ENCODE measurements at regions not wholly inside any gene's neighbourhood (a gene's known extent, or its start where the extent isn't known, plus 50 kb on each side); places are given as distances from the start of the nearest gene placed in this dataset.

- no peak for DNase-seq (ENCODE audit: low spot score)
- CTCF ChIA-PET = no interaction called here
- no peak overlapping the region for H3K27ac ChIP-seq
- POLR2A ChIA-PET (ENCODE audit: low non-redundant PET) = no interaction called here
- no peak for TF ChIP-seq CTCF (conservative IDR thresholded peaks at IDR 0.05; ENCODE audit: low read depth)
Measured at GRCh38 chr10:10513067-10513466, 504.6 kb upstream of the CELF2 start.

GRCh38 chr10:10513898-10514297 is 503.8 kb upstream of the CELF2 start:
- ChIA-PET CTCF (no interaction called here), POLR2A (ENCODE audit: low non-redundant PET) (no interaction called here)
- H3K27ac ChIP-seq = no peak overlapping the region
- TF ChIP-seq CTCF (conservative IDR thresholded peaks at IDR 0.05; ENCODE audit: low read depth) = no peak
- DNase-seq (ENCODE audit: low spot score) = no peak

GRCh38 chr10:10514797-10515196 is 502.9 kb upstream of the CELF2 start:
- ChIA-PET CTCF (interaction anchor here (0.5 kb wide), 1 partner anchor 233 kb away, joined by 3 read pairs; no protein-coding TSS in a partner anchor), POLR2A (ENCODE audit: low non-redundant PET) (no interaction called here)
- no peak for TF ChIP-seq CTCF (conservative IDR thresholded peaks at IDR 0.05; ENCODE audit: low read depth)
- no peak for DNase-seq (ENCODE audit: low spot score)
- H3K27ac ChIP-seq = no peak overlapping the region

GRCh38 chr10:10515479-10516204 is 502.0 kb upstream of the CELF2 start:
- no peak for TF ChIP-seq CTCF (conservative IDR thresholded peaks at IDR 0.05; ENCODE audit: low read depth)
- no peak overlapping the region for H3K27ac ChIP-seq
- ChIA-PET CTCF (no interaction called here), POLR2A (ENCODE audit: low non-redundant PET) (no interaction called here)
- DNase-seq (ENCODE audit: low spot score) = no peak

GRCh38 chr10:10516346-10517130 is 501.1 kb upstream of the CELF2 start:
- ChIA-PET CTCF (no interaction called here), POLR2A (ENCODE audit: low non-redundant PET) (no interaction called here)
- no peak for TF ChIP-seq CTCF (conservative IDR thresholded peaks at IDR 0.05; ENCODE audit: low read depth)
- DNase-seq (ENCODE audit: low spot score) = no peak
- no peak overlapping the region for H3K27ac ChIP-seq

- no peak for DNase-seq (ENCODE audit: low spot score)
- ChIA-PET CTCF (no interaction called here), POLR2A (ENCODE audit: low non-redundant PET) (no interaction called here)
- no peak for TF ChIP-seq CTCF (conservative IDR thresholded peaks at IDR 0.05; ENCODE audit: low read depth)
- no peak overlapping the region for H3K27ac ChIP-seq
Measured at GRCh38 chr10:10517866-10518265, 499.8 kb upstream of the CELF2 start.

Data from RWPE1 (cell line).